NCI-H146 (cell line): ENCODE measurements at regions not wholly inside any gene's neighbourhood (a gene's known extent, or its start where the extent isn't known, plus 50 kb on each side); places are given as distances from the start of the nearest gene placed in this dataset.

Source experiments
- DNase-seq: peaks from one replicate; lab custom pipeline; 2025; lab: John Stamatoyannopoulos, UW

GRCh38 chr9:79213417-79214125, 358.2 kb upstream of the TLE4 start:
- DNase-seq: no peak

DNA sequence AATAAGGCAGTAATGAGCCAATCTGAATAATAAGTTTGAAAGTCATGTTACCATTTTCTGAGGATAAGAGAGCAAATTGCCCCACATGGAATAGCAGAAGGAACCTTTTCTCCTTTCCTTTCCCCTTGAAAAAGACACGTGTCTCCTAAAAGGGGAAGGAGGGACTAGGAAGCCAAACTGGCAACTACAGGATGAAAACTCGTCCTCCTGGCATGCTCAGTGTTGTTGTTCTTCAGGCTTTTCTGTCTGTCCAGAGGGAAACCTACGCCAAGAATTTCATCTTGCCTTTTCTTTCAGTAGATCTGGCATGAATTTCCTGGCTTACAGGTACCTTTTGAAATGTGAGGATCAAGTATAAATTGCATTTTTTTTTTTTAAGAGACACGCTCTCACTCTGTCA, 355.9 kb upstream of the TLE4 start:
- no peak for DNase-seq

GRCh38 chr9:79220251-79220650, 351.5 kb upstream of the TLE4 start:
- no peak for DNase-seq

DNA sequence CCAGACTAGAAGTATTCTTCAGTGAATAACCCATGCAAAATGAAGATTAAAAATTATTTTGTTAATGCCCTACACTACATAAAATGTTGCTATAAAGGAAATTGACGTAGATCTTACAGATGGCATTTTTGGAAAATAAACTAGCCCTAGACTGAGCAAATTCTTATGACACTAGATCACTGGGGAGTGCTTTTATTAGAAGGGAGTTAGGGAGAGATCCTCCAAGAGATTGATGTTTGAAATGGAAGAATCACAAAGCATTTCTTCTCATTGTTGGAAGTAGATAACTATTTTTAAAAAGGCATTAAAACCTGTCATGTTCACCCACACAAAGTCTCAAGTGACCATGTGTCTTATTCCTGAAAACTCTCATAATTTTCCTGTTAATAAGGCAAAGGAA, 351.1 kb upstream of the TLE4 start:
- no peak for DNase-seq

GRCh38 chr9:79221084-79221483, 350.7 kb upstream of the TLE4 start:
- no peak for DNase-seq

GRCh38 chr9:79222483-79222882, 349.3 kb upstream of the TLE4 start:
- no peak for DNase-seq

GRCh38 chr9:79224672-79225433, 346.9 kb upstream of the TLE4 start:
- no peak for DNase-seq

GRCh38 chr9:79233542-79233941, 338.2 kb upstream of the TLE4 start:
- DNase-seq: peak; percentile 10

DNA sequence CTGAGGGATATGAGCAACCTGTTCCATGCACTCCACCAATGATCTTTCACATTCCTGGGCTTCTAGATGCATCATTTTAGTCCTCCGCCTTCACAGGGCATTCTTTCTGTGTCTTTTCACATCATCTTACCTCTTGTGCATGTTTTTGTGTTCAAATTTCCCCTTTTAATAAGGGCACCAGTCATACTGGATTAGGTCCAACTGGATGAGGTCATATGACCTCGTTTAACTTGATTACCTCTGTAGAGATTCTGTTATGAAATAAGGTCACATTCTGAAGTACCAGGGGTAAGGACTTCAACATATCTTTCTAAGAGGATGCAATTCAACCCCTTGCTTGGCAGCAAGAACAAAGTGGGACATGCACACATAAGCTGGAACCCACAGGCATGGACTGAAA, 335.3 kb upstream of the TLE4 start:
- no peak for DNase-seq

GRCh38 chr9:79237861-79238260, 333.9 kb upstream of the TLE4 start:
- no peak for DNase-seq

DNA sequence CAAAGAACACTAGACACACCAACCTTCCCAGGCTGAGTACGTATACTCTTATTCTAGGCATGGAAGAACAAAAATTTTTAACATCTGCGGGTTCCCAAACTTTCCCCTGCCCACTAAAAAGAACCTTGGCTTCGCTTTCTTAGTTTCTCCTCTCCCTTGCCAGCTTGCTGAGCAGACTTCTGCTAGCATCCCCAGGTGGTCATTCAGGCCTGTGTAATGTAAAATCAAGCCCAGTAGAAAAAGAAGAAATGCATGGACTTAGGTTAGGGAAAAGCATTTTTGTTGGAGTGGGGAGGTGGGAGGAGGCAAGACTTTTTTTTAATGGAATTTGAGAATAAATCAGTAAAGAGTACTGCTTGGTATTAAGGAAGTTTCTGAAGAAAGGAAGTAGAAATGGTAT, 331.0 kb upstream of the TLE4 start:
- no peak for DNase-seq

DNA sequence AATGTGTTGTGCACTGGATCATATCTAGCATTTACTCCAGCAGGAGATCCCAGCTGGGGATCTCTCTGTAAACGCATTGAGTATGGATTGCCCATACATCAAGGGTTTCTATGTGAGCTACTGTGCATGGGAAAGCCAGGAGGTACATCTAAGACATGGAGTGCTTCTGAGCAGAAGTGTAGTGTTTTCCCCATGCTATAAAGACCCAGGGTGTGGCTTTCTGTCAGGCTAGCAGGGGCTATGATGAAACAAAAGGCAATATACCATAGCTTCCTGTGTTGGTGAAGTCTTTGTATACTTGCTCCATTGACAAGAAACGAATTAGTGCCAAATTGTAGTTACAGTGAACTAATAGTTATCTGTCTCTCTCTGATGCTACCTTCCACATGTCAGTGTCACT, 329.3 kb upstream of the TLE4 start:
- DNase-seq: no peak

DNA sequence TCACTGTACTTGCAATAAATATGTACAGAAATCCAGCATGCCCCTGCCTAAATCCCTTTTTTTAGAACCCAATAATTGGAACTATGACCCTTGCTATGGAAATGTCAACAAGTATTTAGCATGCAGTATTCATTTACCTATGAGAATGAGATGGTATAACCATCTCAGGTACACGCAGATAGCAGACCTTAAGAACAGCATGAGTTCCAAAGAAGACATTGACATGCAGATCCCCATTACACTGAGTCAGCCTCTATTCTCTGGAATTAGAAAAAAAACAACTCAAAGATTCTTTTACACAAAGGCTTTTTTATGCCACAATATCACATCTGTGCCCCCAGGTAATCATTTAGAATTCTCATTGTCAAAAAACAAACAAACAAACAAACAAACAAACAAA, 325.6 kb upstream of the TLE4 start:
- DNase-seq: no peak

GRCh38 chr9:79247021-79247420, 324.7 kb upstream of the TLE4 start:
- DNase-seq: no peak

DNA sequence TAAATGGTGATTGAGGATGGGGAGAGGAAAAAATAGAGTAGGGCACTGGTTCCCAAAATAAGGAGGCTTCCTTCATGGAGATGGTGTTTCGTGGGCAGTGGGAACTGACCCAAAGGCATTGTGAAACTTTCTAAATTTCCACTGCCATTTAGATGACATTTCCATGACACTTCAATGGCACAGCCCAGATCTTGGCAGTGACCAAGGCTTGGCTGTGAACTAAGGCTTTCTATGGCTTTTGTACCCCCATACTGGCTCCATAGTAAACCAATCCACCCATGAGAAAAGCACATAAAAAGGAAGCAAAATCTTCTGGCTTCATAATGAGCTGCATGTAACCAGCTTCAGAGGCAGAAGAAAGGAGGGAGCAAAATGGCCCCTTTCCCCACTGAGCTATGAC, 321.0 kb upstream of the TLE4 start:
- no peak for DNase-seq

GRCh38 chr9:79254900-79255650, 316.7 kb upstream of the TLE4 start:
- peak; percentile 51 for DNase-seq

- peak; percentile 41 for DNase-seq
These were observed 316.0 kb upstream of the TLE4 start for GRCh38 chr9:79255651-79256260.

- DNase-seq: peak; percentile 86
These were observed 315.0 kb upstream of the TLE4 start for GRCh38 chr9:79256691-79257213.

DNA sequence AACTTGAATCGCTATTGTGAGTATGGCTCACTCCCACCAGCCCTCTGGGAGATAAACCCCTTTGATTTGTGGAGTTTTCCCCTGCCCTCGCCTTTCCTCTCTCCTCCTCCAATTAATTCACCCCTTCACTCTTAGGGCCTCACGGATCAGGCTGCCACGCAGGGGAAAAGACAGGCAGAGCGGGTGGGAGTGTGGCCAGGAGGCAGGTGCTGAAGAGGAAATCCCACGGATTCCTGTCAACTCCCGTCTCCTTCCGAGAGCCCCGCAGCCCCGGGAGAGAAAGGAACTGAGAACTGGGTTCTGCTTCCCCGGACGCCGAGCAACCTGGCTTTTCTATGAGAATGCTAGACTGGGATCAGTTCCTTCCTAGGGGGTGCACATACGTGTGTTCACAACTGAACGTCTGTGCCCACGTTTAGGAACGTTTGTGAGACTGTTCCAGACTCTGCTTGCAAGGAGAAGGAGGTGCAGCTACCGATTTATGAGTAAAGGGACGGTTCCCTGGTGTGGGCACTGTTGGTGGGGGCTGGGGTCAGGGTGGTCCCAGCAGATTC, 314.5 kb upstream of the TLE4 start:
- peak; percentile 63 for DNase-seq

DNA sequence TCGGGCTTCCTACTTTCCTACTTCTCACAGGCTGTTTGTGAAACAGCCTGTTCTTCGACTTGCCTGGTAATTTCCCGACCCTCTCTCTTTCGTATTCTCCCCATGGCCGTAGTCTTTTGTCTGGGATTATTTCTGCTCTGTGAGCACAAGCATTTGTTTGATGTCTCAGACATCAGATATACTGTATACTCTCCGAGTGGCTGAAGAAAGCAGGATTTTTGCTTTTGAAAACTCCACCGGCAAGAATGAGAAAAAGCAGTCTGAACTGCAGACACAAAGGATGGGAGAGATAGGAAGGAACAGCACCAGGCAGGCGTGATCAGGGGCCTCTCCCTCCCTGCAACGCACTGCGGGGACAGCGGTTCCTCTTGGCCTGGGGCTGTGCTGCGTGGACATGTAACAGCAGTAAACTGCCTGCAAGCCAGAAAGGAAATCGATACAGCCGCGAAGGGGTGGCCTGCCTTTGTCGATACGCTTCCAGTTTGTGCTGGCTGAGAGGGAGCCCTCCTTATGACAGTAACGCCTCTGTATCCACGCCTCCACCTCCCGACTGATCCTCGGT, 313.9 kb upstream of the TLE4 start:
- peak; percentile 76 for DNase-seq

- DNase-seq: peak; percentile 12
These were observed 311.9 kb upstream of the TLE4 start for GRCh38 chr9:79259858-79260257.

GRCh38 chr9:79263628-79264027, 308.1 kb upstream of the TLE4 start:
- DNase-seq: no peak
